Vagina (tissue), 2 donors: ENCODE measurements at regions not wholly inside any gene's neighbourhood (a gene's known extent, or its start where the extent isn't known, plus 50 kb on each side); places are given as distances from the start of the nearest gene placed in this dataset.

Experiments used
- DNase-seq, 2 donors: peaks; one replicate each; pipeline ENCODE4 v3.0.0-alpha.2; 2017; ENCODE audit errors: extremely low spot score in 2 of 2
- H3K27ac ChIP-seq: fragments of 200-600 bp; sonication (generic); one replicate; pipeline ENCODE4 v1.5.1; 2019
- H3K27me3 ChIP-seq: fragments of 200-600 bp; sonication (generic); one replicate; pipeline ENCODE4 v1.5.1; 2019
- H3K36me3 ChIP-seq, 2 donors: fragments of 200-600 bp; sonication (generic); one replicate each; pipeline ENCODE4 v1.5.1; 2017 to 2019
- H3K4me1 ChIP-seq: fragments of 200-600 bp; sonication (generic); one replicate; pipeline ENCODE4 v1.5.1; 2019
- H3K4me3 ChIP-seq, 2 donors: fragments of 200-600 bp; sonication (generic); 1 replicate in 1 of 2; 2 replicates in 1 of 2; pipeline ENCODE4 v1.5.1; 2016 to 2019
- H3K9me3 ChIP-seq: fragments of 200-600 bp; sonication (generic); one replicate; pipeline ENCODE4 v1.5.1; 2019
- POLR2A ChIP-seq, 2 donors: fragments of 450-650 bp; IDR thresholded peaks; one replicate each; pipeline ENCODE4 v1.6.1; 2017; ENCODE audit warnings: antibody characterized with exemption in 2 of 2, mild to moderate bottlenecking in 2 of 2, moderate library complexity in 2 of 2
- POLR2AphosphoS5 ChIP-seq, 2 donors: sonication (generic); formaldehyde crosslinking; IDR thresholded peaks; one replicate each; pipeline ENCODE4 v1.9.0; 2017; ENCODE audit warnings: antibody characterized with exemption in 2 of 2, mild to moderate bottlenecking in 2 of 2, low read depth in 1 of 2; ENCODE audit not compliant: insufficient read depth in 1 of 2
- intact Hi-C: fragments of 100-400 bp; cut with DNase I; formaldehyde crosslinking; loops from one replicate; pipeline ENCODE4 v1.15.1; 2023
- TF ChIP-seq, protein P1 (sequence below), 3 experiments: fragments of 450-650 bp in 2 of 3; fragments of 200-600 bp in 1 of 3; sonication (generic) in 1 of 3; IDR thresholded peaks; one replicate each; pipeline ENCODE4 v1.5.1; 2017 to 2019; ENCODE audit warnings: antibody characterized with exemption in 3 of 3, mild to moderate bottlenecking in 2 of 3, moderate library complexity in 2 of 3

DNA sequence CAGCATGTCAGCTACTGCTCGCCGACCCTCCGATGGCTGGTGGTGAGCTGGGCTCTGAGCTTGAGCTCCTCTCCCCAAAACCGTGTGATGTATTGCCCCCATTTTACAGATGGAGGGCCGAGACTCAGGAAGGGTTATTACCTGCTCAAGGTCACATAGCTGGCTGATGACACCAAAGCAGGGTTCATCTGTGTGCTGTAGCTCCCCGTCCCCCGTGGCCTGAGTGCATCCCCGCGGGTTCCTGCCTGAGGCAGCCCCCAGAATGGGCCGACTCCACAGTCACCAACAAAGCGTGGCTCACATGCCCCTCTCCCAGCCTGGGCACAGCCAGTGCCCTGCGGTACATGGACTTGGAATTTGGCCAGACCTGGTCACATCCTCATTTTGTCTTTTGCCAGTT lies 198.6 kb downstream of the TFCP2L1 start:
- Histone ChIP-seq H3K9me3 (no peaks in the 10 kb centered on the region), H3K4me1 (peaks cover 11% of the 10 kb centered on the region), H3K4me3 (no peak overlapping the region), H3K27ac (no peak overlapping the region), H3K27me3 (no peaks in the 10 kb centered on the region), H3K36me3 (no peaks in the 10 kb centered on the region)
- intact Hi-C loops = loop anchor here (10.0 kb wide), 1 partner anchor 742 kb away; the partner anchor contains the start of gene INHBB
- TF ChIP-seq POLR2A (IDR thresholded peaks at IDR 0.05) (no peak), POLR2AphosphoS5 (IDR thresholded peaks at IDR 0.05; ENCODE audit: insufficient read depth in 1 of 2, low read depth in 1 of 2) (no peak)
- TF ChIP-seq, protein P1, sequence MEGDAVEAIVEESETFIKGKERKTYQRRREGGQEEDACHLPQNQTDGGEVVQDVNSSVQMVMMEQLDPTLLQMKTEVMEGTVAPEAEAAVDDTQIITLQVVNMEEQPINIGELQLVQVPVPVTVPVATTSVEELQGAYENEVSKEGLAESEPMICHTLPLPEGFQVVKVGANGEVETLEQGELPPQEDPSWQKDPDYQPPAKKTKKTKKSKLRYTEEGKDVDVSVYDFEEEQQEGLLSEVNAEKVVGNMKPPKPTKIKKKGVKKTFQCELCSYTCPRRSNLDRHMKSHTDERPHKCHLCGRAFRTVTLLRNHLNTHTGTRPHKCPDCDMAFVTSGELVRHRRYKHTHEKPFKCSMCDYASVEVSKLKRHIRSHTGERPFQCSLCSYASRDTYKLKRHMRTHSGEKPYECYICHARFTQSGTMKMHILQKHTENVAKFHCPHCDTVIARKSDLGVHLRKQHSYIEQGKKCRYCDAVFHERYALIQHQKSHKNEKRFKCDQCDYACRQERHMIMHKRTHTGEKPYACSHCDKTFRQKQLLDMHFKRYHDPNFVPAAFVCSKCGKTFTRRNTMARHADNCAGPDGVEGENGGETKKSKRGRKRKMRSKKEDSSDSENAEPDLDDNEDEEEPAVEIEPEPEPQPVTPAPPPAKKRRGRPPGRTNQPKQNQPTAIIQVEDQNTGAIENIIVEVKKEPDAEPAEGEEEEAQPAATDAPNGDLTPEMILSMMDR (IDR thresholded peaks at IDR 0.05) = no peak
- DNase-seq = no peak

DNA sequence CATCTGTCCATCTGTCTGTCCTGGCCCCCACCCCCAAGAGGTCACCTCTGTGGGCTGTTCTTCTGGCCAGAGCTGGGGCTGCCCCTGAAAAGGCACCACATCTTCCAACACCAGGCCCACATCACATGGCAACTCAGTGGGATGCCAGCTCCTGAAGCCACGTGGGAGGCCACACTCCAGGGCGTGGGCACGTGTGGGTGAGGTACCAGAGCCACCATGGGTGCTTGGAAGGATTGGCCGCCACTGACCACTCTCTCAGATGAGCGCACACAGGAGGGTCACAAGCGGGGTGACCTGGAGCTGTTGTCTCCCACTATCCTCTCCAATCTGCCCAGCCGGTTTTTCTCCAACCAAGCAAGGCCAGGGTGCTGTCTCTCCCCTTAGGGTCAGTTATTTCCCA lies 197.9 kb downstream of the TFCP2L1 start:
- Histone ChIP-seq H3K27ac (no peak overlapping the region), H3K36me3 (no peaks in the 10 kb centered on the region), H3K4me3 (no peak overlapping the region), H3K4me1 (peaks cover 11% of the 10 kb centered on the region), H3K9me3 (no peaks in the 10 kb centered on the region), H3K27me3 (no peaks in the 10 kb centered on the region)
- no peak for TF ChIP-seq POLR2AphosphoS5 (IDR thresholded peaks at IDR 0.05; ENCODE audit: insufficient read depth in 1 of 2, low read depth in 1 of 2)
- no peak for TF ChIP-seq POLR2A (IDR thresholded peaks at IDR 0.05)
- TF ChIP-seq, protein P1 (IDR thresholded peaks at IDR 0.05) = no peak
- no peak for DNase-seq
- intact Hi-C loops = loop anchor here (10.0 kb wide), 1 partner anchor 742 kb away; the partner anchor contains the start of gene INHBB

DNA sequence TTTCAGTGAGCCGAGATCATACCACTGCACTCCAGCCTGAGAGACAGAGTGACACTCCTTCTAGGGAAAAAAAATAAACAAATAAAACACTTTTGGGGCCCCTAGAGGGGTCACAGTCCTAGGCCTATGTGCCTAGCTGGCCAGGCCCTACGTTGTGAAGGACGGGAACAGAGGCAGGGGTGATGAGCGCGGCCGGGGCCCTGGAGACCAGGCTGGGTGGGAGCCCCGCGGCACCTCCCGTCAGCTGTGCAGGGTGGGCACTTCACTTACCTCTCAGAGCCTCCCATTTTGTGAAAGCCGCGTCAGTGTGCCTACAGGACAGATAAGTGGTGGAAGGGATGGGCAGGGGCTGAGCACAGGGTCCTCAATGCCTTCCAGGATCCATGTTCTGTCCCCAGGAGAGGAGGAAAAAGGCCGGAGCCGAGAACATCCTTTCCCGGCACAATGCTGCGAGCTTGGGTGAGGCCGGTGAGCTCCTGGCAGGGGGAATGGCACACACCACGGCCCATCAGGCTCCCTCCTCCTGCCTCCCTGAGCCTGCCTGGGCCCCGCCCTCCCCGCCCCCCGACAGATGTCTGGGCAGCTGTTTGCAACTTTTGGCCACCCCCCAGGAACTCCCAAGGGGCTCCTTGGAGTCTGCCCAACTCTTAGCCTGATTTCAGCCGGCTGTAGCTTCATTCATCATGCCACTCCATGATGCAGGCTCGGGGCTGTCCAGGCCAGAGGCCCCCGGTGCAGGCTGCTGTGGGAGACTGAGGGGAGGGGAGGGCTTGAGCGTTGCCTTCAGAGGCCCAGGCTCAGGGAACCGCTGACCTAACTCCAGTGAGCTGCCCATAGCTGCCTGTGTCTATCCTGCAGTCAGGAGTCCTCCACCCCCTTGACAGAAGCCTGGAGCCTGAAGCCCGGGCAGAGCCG lies 196.5 kb downstream of the TFCP2L1 start:
- TF ChIP-seq POLR2A (IDR thresholded peaks at IDR 0.05) = no peak
- TF ChIP-seq, protein P1 (IDR thresholded peaks at IDR 0.05) = no peak
- TF ChIP-seq POLR2AphosphoS5 (IDR thresholded peaks at IDR 0.05; ENCODE audit: insufficient read depth in 1 of 2, low read depth in 1 of 2) = no peak
- H3K4me3 ChIP-seq = no peak overlapping the region
- H3K4me1 ChIP-seq = peaks cover 11% of the 10 kb centered on the region
- H3K27me3 ChIP-seq = no peaks in the 10 kb centered on the region
- no peak overlapping the region for H3K27ac ChIP-seq
- H3K36me3 ChIP-seq = no peaks in the 10 kb centered on the region
- intact Hi-C loops = loop anchor here (10.0 kb wide), 1 partner anchor 744 kb away; the partner anchor contains the start of gene INHBB
- DNase-seq = no peak
- no peaks in the 10 kb centered on the region for H3K9me3 ChIP-seq

DNA sequence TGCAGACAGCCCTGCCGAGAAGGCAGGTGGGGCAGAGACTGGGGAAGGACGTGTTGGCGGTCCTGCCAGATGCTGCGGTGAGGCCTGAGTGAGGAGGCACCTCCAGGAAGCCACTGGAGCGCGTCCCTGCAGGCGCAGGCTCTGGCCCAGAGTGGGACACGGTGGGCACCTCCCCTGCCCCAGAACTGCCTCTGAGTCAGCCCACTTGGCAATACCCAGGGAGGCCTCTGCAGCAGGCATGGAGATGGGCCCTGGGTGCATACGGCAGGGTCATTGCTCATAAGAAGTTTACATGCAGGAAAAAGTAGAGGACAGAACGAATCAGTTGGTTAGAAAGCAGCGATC lies 195.9 kb downstream of the TFCP2L1 start:
- TF ChIP-seq POLR2A (IDR thresholded peaks at IDR 0.05) (no peak), POLR2AphosphoS5 (IDR thresholded peaks at IDR 0.05; ENCODE audit: insufficient read depth in 1 of 2, low read depth in 1 of 2) (no peak)
- TF ChIP-seq, protein P1 (IDR thresholded peaks at IDR 0.05) = no peak
- no peak overlapping the region for H3K27ac ChIP-seq
- peaks cover 11% of the 10 kb centered on the region for H3K4me1 ChIP-seq
- no peaks in the 10 kb centered on the region for H3K36me3 ChIP-seq
- no peaks in the 10 kb centered on the region for H3K9me3 ChIP-seq
- intact Hi-C loops = loop anchor here (10.0 kb wide), 1 partner anchor 744 kb away; the partner anchor contains the start of gene INHBB
- no peak for DNase-seq
- H3K4me3 ChIP-seq = no peak overlapping the region
- no peaks in the 10 kb centered on the region for H3K27me3 ChIP-seq
